ENCODE measurements at regions not wholly inside any gene's neighbourhood (a gene's known extent, or its start where the extent isn't known, plus 50 kb on each side); places are given as distances from the start of the nearest gene placed in this dataset.

DNA sequence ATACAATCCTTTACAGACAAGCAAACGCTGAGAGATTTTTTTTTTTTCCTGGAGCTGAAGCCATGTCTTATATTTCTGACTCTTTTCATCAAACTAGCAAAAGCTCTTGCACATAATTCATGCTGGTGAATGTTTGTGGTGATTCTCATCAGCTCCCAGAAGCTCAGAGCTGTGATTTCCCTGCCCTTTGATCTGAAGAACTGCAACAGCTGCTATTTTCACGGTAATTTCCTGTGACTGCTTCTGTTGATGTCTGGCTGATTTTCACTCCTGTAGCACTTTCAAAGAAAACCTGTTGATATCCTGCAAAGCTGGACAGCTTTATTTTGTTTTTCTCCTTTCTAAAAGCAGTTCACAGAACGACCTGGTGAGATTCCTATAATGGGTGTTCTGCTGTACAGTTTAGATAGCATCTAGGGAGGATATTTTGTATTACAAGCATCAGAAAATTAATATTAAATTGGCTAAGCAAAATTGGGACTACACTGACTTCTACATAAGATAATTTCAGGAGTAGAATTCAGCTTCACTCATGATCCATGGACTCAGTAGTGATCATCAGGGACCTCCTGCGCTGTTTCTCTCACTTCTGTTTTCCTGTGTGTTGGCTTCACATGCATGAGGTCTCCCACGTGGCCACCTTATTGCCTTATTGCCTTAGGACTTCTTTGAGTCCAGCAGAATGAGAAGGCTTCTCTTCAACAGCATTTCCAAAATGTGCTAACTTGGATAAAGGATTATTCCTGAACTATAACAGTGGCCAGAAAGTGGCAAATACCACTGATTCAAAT lies 1111.6 kb upstream of the SORCS1 start:
- Histone ChIP-seq H3K36me3 (no peaks in the 10 kb centered on the region), H3K9me3 (peaks cover 0 to 5% (median 0%) of the 10 kb centered on the region in 12 donors), H3K27ac (no peak overlapping the region), H3K4me1 (no peaks in the 10 kb centered on the region), H3K4me3 (no peak overlapping the region), H3K27me3 (no peaks in the 10 kb centered on the region)
- TF ChIP-seq, protein P1, sequence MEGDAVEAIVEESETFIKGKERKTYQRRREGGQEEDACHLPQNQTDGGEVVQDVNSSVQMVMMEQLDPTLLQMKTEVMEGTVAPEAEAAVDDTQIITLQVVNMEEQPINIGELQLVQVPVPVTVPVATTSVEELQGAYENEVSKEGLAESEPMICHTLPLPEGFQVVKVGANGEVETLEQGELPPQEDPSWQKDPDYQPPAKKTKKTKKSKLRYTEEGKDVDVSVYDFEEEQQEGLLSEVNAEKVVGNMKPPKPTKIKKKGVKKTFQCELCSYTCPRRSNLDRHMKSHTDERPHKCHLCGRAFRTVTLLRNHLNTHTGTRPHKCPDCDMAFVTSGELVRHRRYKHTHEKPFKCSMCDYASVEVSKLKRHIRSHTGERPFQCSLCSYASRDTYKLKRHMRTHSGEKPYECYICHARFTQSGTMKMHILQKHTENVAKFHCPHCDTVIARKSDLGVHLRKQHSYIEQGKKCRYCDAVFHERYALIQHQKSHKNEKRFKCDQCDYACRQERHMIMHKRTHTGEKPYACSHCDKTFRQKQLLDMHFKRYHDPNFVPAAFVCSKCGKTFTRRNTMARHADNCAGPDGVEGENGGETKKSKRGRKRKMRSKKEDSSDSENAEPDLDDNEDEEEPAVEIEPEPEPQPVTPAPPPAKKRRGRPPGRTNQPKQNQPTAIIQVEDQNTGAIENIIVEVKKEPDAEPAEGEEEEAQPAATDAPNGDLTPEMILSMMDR (IDR thresholded peaks at IDR 0.05): no peak
- no peak for TF ChIP-seq POLR2A (IDR thresholded peaks at IDR 0.05)
- intact Hi-C loops (cut with DNase I): no loop called here
- ATAC-seq: no peak
- no peak for DNase-seq
- 37 to 44% (median 40%) methylated on average over 5 of the region's 5 CpGs for WGBS, 4 donors

DNA sequence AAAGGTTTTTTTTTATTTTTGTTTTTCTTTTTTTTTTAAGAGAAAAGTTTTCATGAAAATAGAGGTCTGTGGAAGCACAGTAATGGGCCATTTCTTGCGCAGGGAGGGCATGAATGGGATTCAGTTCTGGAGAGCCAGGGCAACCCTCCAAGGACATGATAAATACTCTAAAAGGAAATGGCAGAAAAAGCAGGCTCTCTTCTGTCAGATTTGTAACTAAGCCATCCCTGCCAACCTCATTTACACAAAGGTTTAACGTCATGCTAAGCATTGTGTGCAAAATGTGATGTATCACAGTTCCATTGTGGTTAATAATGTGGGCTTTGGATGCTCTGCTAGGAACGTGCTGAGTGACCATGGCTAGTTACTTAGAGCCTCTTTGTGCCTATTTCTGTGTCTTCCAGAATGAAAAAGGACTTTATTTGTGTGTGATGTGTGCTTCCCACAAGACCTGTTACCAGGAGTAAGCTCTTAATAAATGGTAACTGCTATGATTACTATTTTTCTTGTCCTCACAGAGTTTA lies 1095.9 kb upstream of the SORCS1 start:
- H3K4me1 ChIP-seq: no peaks in the 10 kb centered on the region
- no peaks in the 10 kb centered on the region for H3K36me3 ChIP-seq
- DNase-seq (no peak), ATAC-seq (no peak)
- peaks cover 0 to 5% (median 0%) of the 10 kb centered on the region in 12 donors for H3K9me3 ChIP-seq
- H3K27me3 ChIP-seq: no peaks in the 10 kb centered on the region
- no peak overlapping the region for H3K4me3 ChIP-seq
- WGBS, 4 donors: 61 to 79% (median 66%) methylated on average over 3 of the region's 3 CpGs
- intact Hi-C loops (cut with DNase I): no loop called here
- H3K27ac ChIP-seq: no peak overlapping the region
- TF ChIP-seq POLR2A (IDR thresholded peaks at IDR 0.05): no peak
- TF ChIP-seq, protein P1 (IDR thresholded peaks at IDR 0.05): no peak

DNA sequence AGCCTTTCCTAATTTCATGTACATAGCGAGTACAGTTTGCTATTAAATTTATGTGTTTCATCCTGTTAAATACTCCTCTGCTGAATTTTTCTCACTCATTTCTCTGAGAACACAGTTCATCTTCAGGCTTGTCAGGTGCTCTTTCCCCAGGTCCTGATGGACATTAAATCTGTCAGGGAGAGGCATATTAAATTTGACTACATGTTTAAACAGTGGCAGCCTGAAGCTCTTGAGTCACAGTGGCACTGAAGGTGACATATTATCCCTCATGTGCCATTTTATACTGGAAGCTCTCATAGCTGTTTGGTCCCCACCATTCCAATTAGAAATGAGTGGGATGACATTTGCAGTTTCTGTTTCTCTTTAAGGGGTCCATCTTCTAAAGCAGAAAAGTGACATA lies 1089.6 kb upstream of the SORCS1 start:
- TF ChIP-seq, protein P1 (IDR thresholded peaks at IDR 0.05): no peak
- TF ChIP-seq POLR2A (IDR thresholded peaks at IDR 0.05): no peak
- ATAC-seq (no peak), DNase-seq (no peak)
- intact Hi-C loops (cut with DNase I): no loop called here
- Histone ChIP-seq H3K4me1 (no peaks in the 10 kb centered on the region), H3K27ac (no peak overlapping the region), H3K36me3 (no peaks in the 10 kb centered on the region), H3K9me3 (peaks cover 0 to 5% (median 0%) of the 10 kb centered on the region in 12 donors), H3K4me3 (no peak overlapping the region), H3K27me3 (no peaks in the 10 kb centered on the region)
- WGBS, 4 donors: 86 to 96% (median 94%) methylated on average over 1 of the region's 1 CpG

- DNase-seq: no peak
Measured at GRCh38 chr10:108252771-108253170, 1088.3 kb upstream of the SORCS1 start.

More at GRCh38 chr10:108252771-108253170, 1088.3 kb upstream of the SORCS1 start:
- Histone ChIP-seq H3K27me3 (no peaks in the 10 kb centered on the region), H3K27ac (no peak overlapping the region), H3K4me1 (no peaks in the 10 kb centered on the region), H3K36me3 (no peaks in the 10 kb centered on the region), H3K4me3 (no peak overlapping the region), H3K9me3 (peaks cover 0 to 15% (median 6%) of the 10 kb centered on the region in 12 donors)
- ATAC-seq: no peak
- intact Hi-C loops (cut with DNase I): no loop called here
- TF ChIP-seq, protein P1 (IDR thresholded peaks at IDR 0.05): no peak
- TF ChIP-seq POLR2A (IDR thresholded peaks at IDR 0.05): no peak

Measured in heart left ventricle (tissue), 16 donors.